Neuronal stem cell (in vitro differentiated cells): ENCODE measurements at regions not wholly inside any gene's neighbourhood (a gene's known extent, or its start where the extent isn't known, plus 50 kb on each side); places are given as distances from the start of the nearest gene placed in this dataset.

Experiments
- DNase-seq: peaks from one replicate; pipeline ENCODE4 v3.0.0-alpha.2; 2013; ENCODE audit warnings: low spot score
- H2AFZ ChIP-seq: one replicate; pipeline ENCODE4 v1.6.1; 2013; ENCODE audit warnings: mild to moderate bottlenecking, low read length, inconsistent platforms
- H2AK5ac ChIP-seq: 2 replicates; pipeline ENCODE4 v1.6.1; 2013; ENCODE audit warnings: low read depth, mild to moderate bottlenecking, inconsistent platforms, low read length, moderate library complexity, mixed read lengths
- H2BK120ac ChIP-seq: 2 replicates; pipeline ENCODE4 v1.6.1; 2013; ENCODE audit warnings: low read depth, mild to moderate bottlenecking, inconsistent platforms, low read length, moderate library complexity, mixed read lengths
- H2BK12ac ChIP-seq: one replicate; pipeline ENCODE4 v1.6.1; 2013; ENCODE audit warnings: low read length, inconsistent platforms
- H2BK15ac ChIP-seq: 2 replicates; pipeline ENCODE4 v1.6.1; 2013; ENCODE audit warnings: mild to moderate bottlenecking, low read length, inconsistent platforms, mixed read lengths
- H2BK5ac ChIP-seq: one replicate; pipeline ENCODE4 v1.6.1; 2013; ENCODE audit warnings: inconsistent platforms, mild to moderate bottlenecking, low read length, moderate library complexity
- H3K14ac ChIP-seq: one replicate; pipeline ENCODE4 v1.6.1; 2013; ENCODE audit warnings: low read length, inconsistent platforms
- H3K18ac ChIP-seq: 2 replicates; pipeline ENCODE4 v1.6.1; 2013; ENCODE audit warnings: low read length, inconsistent platforms
- H3K23ac ChIP-seq: 2 replicates; pipeline ENCODE4 v1.6.1; 2013; ENCODE audit warnings: low read depth, mild to moderate bottlenecking, mixed read lengths, low read length, inconsistent platforms; ENCODE audit not compliant: poor library complexity
- H3K27ac ChIP-seq: replicated peaks from 3 replicates; pipeline ENCODE4 v1.5.1; 2013; ENCODE audit warnings: low read length, inconsistent platforms
- H3K27me3 ChIP-seq, 3 experiments: 2 replicates each; pipeline ENCODE4 v1.6.1; 2013; ENCODE audit warnings: low read length in 3 of 3, mild to moderate bottlenecking in 2 of 3, inconsistent platforms in 1 of 3, low read depth in 1 of 3, mixed read lengths in 1 of 3, moderate library complexity in 1 of 3; ENCODE audit not compliant: control insufficient read depth in 3 of 3, insufficient read depth in 3 of 3
- H3K36me3 ChIP-seq, 2 donors: replicated peaks in 1 of 2; 2 replicates each; pipeline ENCODE4 v1.6.1; 2013; ENCODE audit warnings: low read length in 2 of 2; ENCODE audit not compliant: control insufficient read depth in 2 of 2, insufficient read depth in 2 of 2
- H3K4ac ChIP-seq: 2 replicates; pipeline ENCODE4 v1.6.1; 2013; ENCODE audit warnings: inconsistent platforms, mild to moderate bottlenecking, low read length, moderate library complexity
- H3K4me1 ChIP-seq, 2 donors: 1 replicate in 1 of 2; 2 replicates in 1 of 2; pipeline ENCODE4 v1.6.1; 2013; ENCODE audit warnings: low read length in 2 of 2, low read depth in 1 of 2; ENCODE audit not compliant: control insufficient read depth in 2 of 2, insufficient read depth in 1 of 2
- H3K4me2 ChIP-seq: one replicate; pipeline ENCODE4 v1.6.1; 2013; ENCODE audit warnings: mild to moderate bottlenecking, low read length, inconsistent platforms; ENCODE audit not compliant: insufficient read depth, poor library complexity, severe bottlenecking
- H3K4me3 ChIP-seq, 2 donors: 2 replicates each; pipeline ENCODE4 v1.5.1; 2013; ENCODE audit warnings: low read length in 2 of 2, mild to moderate bottlenecking in 2 of 2, inconsistent platforms in 1 of 2, moderate library complexity in 1 of 2
- H3K79me1 ChIP-seq: one replicate; pipeline ENCODE4 v1.6.1; 2013; ENCODE audit warnings: low read depth, mild to moderate bottlenecking, inconsistent platforms, low read length, moderate library complexity
- H3K9ac ChIP-seq: one replicate; pipeline ENCODE4 v1.6.1; 2013; ENCODE audit warnings: mild to moderate bottlenecking, low read depth, low read length, inconsistent platforms; ENCODE audit not compliant: poor library complexity
- H3K9me3 ChIP-seq, 2 donors: replicated peaks in 1 of 2; 2 replicates each; pipeline versions ENCODE3 to v1.6.1; 2013; ENCODE audit warnings: low read length in 2 of 2, mild to moderate bottlenecking in 2 of 2, inconsistent platforms in 1 of 2, low read depth in 1 of 2, mixed read lengths in 1 of 2, moderate library complexity in 1 of 2; ENCODE audit not compliant: control insufficient read depth in 2 of 2, insufficient read depth in 1 of 2
- H4K8ac ChIP-seq: one replicate; pipeline ENCODE4 v1.6.1; 2013; ENCODE audit warnings: low read depth, mild to moderate bottlenecking, inconsistent platforms, low read length, moderate library complexity
- H4K91ac ChIP-seq: one replicate; pipeline ENCODE4 v1.6.1; 2013; ENCODE audit warnings: low read length, low read depth, mild to moderate bottlenecking, inconsistent platforms; ENCODE audit not compliant: poor library complexity
- WGBS, 2 donors: extraction: QIAGEN DNeasy Blood & Tissue Kit; methylation state at CpG; one replicate each; pipeline ENCODE4 v1.1.7; 2013; ENCODE audit warnings: missing lambda C conversion rate in 2 of 2, mixed read lengths in 1 of 2; ENCODE audit not compliant: insufficient read length in 2 of 2, insufficient replicate concordance in 1 of 2; ENCODE audit errors: extremely low coverage in 2 of 2; 5-methylcytosine and 5-hydroxymethylcytosine counted together

DNA sequence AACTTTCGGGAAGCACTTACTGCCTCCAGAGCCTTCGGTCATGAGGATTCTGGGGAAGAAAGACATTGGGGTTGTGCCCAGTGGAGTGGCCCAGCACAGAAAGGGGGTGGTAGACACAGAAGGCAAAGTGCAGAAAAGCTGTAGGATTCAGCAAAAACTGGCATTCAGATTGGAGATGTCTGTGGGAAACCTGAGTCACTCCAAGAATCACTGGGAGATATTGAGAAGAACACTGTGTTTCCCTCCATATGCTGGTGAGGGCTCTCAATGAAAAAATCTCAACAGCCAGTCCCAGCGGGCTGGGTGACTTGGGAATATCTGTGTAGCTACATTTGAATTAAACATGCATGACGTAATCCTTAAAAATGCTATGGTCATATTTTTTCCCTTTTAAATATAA lies 61.2 kb upstream of the RCN1 start:
- Histone ChIP-seq H3K9me3 (no peaks in the 10 kb centered on the region), H3K9ac (no peak overlapping the region), H3K4me1 (peaks cover 1 to 6% of the 10 kb centered on the region in 2 donors), H3K23ac (no peak overlapping the region), H2AK5ac (no peak overlapping the region), H2BK12ac (no peak overlapping the region), H3K18ac (no peak overlapping the region), H4K91ac (no peak overlapping the region), H2BK5ac (no peak overlapping the region), H3K36me3 (no peaks in the 10 kb centered on the region), H2AFZ (peak overlapping the region; percentile 71), H3K4ac (no peak overlapping the region), H2BK15ac (no peak overlapping the region), H4K8ac (no peak overlapping the region), H3K27me3 (no peaks in the 10 kb centered on the region), H3K27ac (no peak overlapping the region), H2BK120ac (no peak overlapping the region), H3K4me3 (no peak overlapping the region), H3K79me1 (no peaks in the 10 kb centered on the region), H3K14ac (no peak overlapping the region), H3K4me2 (no peak overlapping the region)
- DNase-seq = no peak
- WGBS, 2 donors = no CpG with 5 or more reads among the region's 4 CpGs

DNA sequence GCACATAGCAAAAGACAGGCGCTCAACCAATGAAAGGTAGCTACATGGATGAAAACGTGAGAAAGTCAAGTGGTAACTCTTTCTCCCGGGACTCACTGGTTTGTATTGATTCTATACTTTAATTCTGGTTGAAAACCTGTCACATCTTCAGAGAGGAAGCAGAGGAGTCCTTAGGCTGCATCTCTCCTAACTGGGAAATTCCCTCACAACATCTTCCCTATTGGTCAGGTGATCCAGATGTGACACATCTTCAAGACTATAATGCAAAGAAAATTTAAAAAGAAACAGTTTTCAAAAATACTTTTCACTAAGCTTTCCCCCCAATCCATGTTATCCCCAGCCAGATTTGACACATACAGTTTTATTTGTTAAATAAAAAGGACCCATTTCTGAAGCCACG lies 62.7 kb upstream of the RCN1 start:
- Histone ChIP-seq H4K8ac (no peak overlapping the region), H3K23ac (no peak overlapping the region), H3K14ac (no peak overlapping the region), H3K18ac (no peak overlapping the region), H2BK12ac (no peak overlapping the region), H3K9ac (no peak overlapping the region), H2BK15ac (no peak overlapping the region), H4K91ac (no peak overlapping the region), H3K4ac (no peak overlapping the region), H2AFZ (no peak overlapping the region), H2BK5ac (no peak overlapping the region), H2BK120ac (no peak overlapping the region), H3K4me1 (peaks cover 1 to 6% of the 10 kb centered on the region in 2 donors), H3K27me3 (no peaks in the 10 kb centered on the region), H3K9me3 (no peaks in the 10 kb centered on the region), H3K27ac (no peak overlapping the region), H2AK5ac (no peak overlapping the region), H3K79me1 (no peaks in the 10 kb centered on the region), H3K4me2 (no peak overlapping the region), H3K36me3 (no peaks in the 10 kb centered on the region), H3K4me3 (no peak overlapping the region)
- DNase-seq = no peak
- WGBS, 2 donors = no CpG with 5 or more reads among the region's 4 CpGs

DNA sequence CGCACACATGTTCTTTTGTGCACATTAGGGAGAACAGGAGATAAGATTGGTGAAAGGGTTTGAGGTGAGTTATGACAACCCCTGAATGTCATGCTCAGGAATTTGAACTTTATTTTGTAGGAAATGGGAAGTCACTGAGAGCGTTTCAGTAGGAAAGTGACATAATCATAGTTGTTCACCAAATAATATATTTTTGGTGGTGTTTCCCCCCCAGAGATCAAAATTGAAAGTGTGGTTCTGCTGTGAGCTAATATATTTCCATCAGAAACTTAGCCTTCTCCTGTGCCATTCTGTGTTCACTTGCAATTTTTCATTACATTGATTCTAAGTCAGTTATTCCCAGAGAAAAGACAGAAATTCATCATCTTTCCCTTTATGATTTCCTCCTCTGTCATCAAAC lies 64.1 kb upstream of the RCN1 start:
- DNase-seq = no peak
- WGBS, 2 donors = no CpG with 5 or more reads among the region's 2 CpGs
- H3K27me3 ChIP-seq = no peaks in the 10 kb centered on the region

DNA sequence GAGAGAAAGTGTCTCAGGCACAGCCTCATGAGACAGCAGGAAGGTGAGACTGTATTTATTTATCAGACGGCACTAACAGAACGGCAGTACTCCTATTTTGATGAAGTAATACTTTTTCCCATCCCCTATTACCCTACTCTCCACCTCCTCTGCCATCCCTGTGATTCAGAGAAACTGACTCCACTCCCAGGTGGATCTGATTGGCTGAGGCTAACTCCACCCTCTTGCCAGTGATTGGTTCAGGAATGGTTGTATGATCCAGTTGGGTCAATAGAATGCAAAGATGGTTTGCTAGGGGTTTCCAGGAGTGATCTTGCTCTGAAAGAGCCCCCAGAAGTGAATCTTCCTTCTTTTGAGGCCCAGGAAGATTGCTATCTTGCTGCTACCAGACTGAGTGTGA lies 65.9 kb upstream of the RCN1 start:
- no peak overlapping the region for H2AFZ ChIP-seq
- H4K91ac ChIP-seq = no peak overlapping the region
- H3K36me3 ChIP-seq = no peaks in the 10 kb centered on the region
- H2BK120ac ChIP-seq = no peak overlapping the region
- H2BK12ac ChIP-seq = no peak overlapping the region
- H2BK5ac ChIP-seq = no peak overlapping the region
- H4K8ac ChIP-seq = no peak overlapping the region
- H3K4ac ChIP-seq = no peak overlapping the region
- H3K4me1 ChIP-seq = peaks cover 0 to 6% of the 10 kb centered on the region in 2 donors
- H2AK5ac ChIP-seq = no peak overlapping the region
- no peak overlapping the region for H3K4me2 ChIP-seq
- no peak overlapping the region for H3K14ac ChIP-seq
- no CpG with 5 or more reads among the region's 2 CpGs for WGBS, 2 donors
- no peak overlapping the region for H3K27ac ChIP-seq
- H3K27me3 ChIP-seq = no peaks in the 10 kb centered on the region
- no peak overlapping the region for H2BK15ac ChIP-seq
- no peak overlapping the region for H3K4me3 ChIP-seq
- H3K9me3 ChIP-seq = no peaks in the 10 kb centered on the region
- H3K79me1 ChIP-seq = no peaks in the 10 kb centered on the region
- no peak for DNase-seq
- no peak overlapping the region for H3K9ac ChIP-seq
- no peak overlapping the region for H3K18ac ChIP-seq
- no peak overlapping the region for H3K23ac ChIP-seq

More for the DNA sequence above, 64.1 kb upstream of the RCN1 start:
- Histone ChIP-seq H3K4ac (no peak overlapping the region), H3K9me3 (no peaks in the 10 kb centered on the region), H2AFZ (no peak overlapping the region), H2BK15ac (no peak overlapping the region), H3K79me1 (no peaks in the 10 kb centered on the region), H4K91ac (no peak overlapping the region), H3K4me2 (no peak overlapping the region), H3K27ac (no peak overlapping the region), H3K23ac (no peak overlapping the region), H3K18ac (no peak overlapping the region), H3K36me3 (no peaks in the 10 kb centered on the region), H2AK5ac (no peak overlapping the region), H3K14ac (no peak overlapping the region), H2BK5ac (no peak overlapping the region), H4K8ac (no peak overlapping the region), H2BK120ac (no peak overlapping the region), H3K4me1 (peaks cover 1 to 6% of the 10 kb centered on the region in 2 donors), H2BK12ac (no peak overlapping the region), H3K9ac (no peak overlapping the region), H3K4me3 (no peak overlapping the region)
